HEK293T (cell line): ENCODE measurements at regions not wholly inside any gene's neighbourhood (a gene's known extent, or its start where the extent isn't known, plus 50 kb on each side); places are given as distances from the start of the nearest gene placed in this dataset.

Experiments
- ARNT ChIP-seq: fragments of 450-650 bp; IDR thresholded peaks from 2 replicates; pipeline ENCODE4 v1.6.1; 2017; ENCODE audit warnings: mild to moderate bottlenecking
- ELF4 ChIP-seq: fragments of 450-650 bp; IDR thresholded peaks from 2 replicates; pipeline ENCODE4 v1.6.1; 2017; ENCODE audit warnings: antibody characterized with exemption
- FOXA1 ChIP-seq: fragments of 450-650 bp; IDR thresholded peaks from 2 replicates; pipeline ENCODE4 v1.6.1; 2016; ENCODE audit warnings: mild to moderate bottlenecking
- FOXK2 ChIP-seq: fragments of 450-650 bp; IDR thresholded peaks from 2 replicates; pipeline ENCODE4 v1.6.1; 2016; ENCODE audit warnings: mild to moderate bottlenecking
- FOXM1 ChIP-seq: fragments of 450-650 bp; IDR thresholded peaks from 2 replicates; pipeline ENCODE4 v1.6.1; 2017; ENCODE audit warnings: mild to moderate bottlenecking, borderline replicate concordance
- HDGF ChIP-seq: fragments of 450-650 bp; IDR thresholded peaks from 2 replicates; pipeline ENCODE4 v1.6.1; 2017; ENCODE audit warnings: antibody characterized with exemption, borderline replicate concordance
- L3MBTL2 ChIP-seq: fragments of 450-650 bp; conservative IDR thresholded peaks from 2 replicates; pipeline ENCODE4 v1.6.1; 2016; ENCODE audit warnings: mild to moderate bottlenecking
- PKNOX1 ChIP-seq: fragments of 450-650 bp; IDR thresholded peaks from 2 replicates; pipeline ENCODE4 v1.6.1; 2016
- SP1 ChIP-seq: fragments of 450-650 bp; IDR thresholded peaks from 2 replicates; pipeline ENCODE4 v1.6.1; 2017
- SUZ12 ChIP-seq: fragments of 450-650 bp; IDR thresholded peaks from 2 replicates; pipeline ENCODE4 v1.6.1; 2016; ENCODE audit warnings: mild to moderate bottlenecking
- TARDBP ChIP-seq: fragments of 450-650 bp; IDR thresholded peaks from 2 replicates; pipeline ENCODE4 v1.6.1; 2016

DNA sequence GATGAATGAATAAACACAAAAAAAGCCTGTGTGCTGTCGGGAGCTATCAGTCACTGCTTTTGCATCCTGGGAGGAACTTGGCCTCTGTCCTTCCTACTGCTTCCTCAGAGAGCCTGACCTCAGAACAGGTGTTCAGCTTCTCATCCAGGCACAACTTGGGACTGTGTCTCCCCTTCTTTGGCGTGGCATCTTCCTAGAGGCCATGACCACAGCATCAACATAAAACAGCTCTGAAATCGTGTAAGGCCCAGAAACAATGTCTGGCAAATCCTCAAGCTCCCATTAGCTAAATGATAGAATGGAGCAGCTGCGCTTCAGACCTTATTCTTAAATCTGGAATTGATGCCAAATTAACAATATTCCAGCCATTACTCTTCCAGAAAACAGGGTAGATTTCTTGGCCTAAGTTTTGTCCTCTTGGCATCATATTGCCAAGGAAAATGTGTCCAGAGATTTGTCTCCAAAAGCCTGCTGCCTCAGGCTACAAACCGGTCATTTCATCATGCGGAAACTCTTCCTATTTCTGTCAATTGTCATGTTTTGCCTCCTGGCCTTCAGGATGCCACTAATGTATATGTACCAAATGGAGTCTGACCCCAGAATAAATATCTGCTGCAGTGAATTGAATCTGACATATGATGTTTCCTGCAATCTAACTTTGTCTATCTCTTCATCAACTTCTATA, 53.2 kb upstream of the RAB27B start:
- TF ChIP-seq FOXM1: no peak
- no peak for TF ChIP-seq ELF4
- no peak for TF ChIP-seq FOXK2
- no peak for TF ChIP-seq HDGF
- no peak for TF ChIP-seq SP1
- no peak for TF ChIP-seq ARNT
- TF ChIP-seq TARDBP: no peak
- TF ChIP-seq SUZ12: no peak
- no peak for TF ChIP-seq PKNOX1
- TF ChIP-seq FOXA1: no peak
- no peak for TF ChIP-seq L3MBTL2
